Cardiac fibroblast (primary cell): ENCODE measurements at regions not wholly inside any gene's neighbourhood (a gene's known extent, or its start where the extent isn't known, plus 50 kb on each side); places are given as distances from the start of the nearest gene placed in this dataset.
A peak's percentile ranks its signal among the peaks of the same experiment; 100 is the strongest.

ENCODE experiments used
- DNase-seq, 2 donors: peaks; one replicate each; pipeline versions ENCODE4 v3.0.0 to v3.0.0-alpha.2; 2010; ENCODE audit warnings: low read depth in 2 of 2
- H3K4me3 ChIP-seq, 2 donors: replicated peaks in 1 of 2; 1 replicate in 1 of 2; 2 replicates in 1 of 2; pipeline ENCODE4 v1.5.1; 2011; ENCODE audit warnings: low read depth in 2 of 2, low read length in 2 of 2, mild to moderate bottlenecking in 2 of 2, moderate library complexity in 1 of 2
- TF ChIP-seq, protein P1 (sequence below): IDR thresholded peaks from one replicate; pipeline ENCODE4 v1.5.1; 2011; ENCODE audit warnings: low read depth, mild to moderate bottlenecking, low read length, inconsistent platforms

DNA sequence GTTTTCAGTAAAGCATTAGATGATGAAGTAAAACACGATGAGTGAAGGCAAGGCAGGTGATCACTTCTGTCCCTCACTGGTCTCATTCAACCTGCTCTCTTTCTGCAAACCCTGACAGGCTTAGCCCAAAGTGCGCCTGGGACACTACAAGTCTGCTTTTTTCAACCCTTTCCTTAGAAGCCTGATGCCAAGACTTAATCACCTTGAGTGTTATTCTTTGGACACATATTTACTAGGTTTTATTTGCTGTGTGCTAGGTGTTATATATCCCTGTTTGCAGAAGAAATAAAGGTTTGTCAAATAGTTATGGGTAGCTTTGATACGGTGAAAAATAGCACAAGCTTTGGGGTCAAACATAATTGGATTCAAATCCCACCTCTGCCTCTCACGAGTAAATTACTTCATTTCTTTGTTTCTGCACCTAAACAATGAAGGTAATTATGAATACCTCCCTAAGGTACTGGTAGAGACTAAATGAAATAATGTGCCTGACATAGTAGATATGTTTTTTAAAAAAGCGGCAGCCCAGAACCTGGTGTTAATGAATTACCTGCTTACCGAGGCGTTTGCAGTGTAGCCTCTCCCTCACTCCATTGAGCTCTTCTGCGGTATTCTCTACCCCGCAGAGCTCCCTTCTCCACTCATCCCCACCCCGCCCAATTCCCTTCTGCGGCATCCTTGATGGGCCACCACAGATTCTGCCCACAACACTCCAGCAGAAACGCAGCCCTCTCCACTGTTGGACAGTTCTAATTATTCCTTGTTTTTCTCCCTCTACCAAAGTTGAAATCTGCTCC lies 269.0 kb upstream of the TPM1 start:
- TF ChIP-seq, protein P1, sequence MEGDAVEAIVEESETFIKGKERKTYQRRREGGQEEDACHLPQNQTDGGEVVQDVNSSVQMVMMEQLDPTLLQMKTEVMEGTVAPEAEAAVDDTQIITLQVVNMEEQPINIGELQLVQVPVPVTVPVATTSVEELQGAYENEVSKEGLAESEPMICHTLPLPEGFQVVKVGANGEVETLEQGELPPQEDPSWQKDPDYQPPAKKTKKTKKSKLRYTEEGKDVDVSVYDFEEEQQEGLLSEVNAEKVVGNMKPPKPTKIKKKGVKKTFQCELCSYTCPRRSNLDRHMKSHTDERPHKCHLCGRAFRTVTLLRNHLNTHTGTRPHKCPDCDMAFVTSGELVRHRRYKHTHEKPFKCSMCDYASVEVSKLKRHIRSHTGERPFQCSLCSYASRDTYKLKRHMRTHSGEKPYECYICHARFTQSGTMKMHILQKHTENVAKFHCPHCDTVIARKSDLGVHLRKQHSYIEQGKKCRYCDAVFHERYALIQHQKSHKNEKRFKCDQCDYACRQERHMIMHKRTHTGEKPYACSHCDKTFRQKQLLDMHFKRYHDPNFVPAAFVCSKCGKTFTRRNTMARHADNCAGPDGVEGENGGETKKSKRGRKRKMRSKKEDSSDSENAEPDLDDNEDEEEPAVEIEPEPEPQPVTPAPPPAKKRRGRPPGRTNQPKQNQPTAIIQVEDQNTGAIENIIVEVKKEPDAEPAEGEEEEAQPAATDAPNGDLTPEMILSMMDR = no peak
- no peak overlapping the region for H3K4me3 ChIP-seq
- no peak for DNase-seq

DNA sequence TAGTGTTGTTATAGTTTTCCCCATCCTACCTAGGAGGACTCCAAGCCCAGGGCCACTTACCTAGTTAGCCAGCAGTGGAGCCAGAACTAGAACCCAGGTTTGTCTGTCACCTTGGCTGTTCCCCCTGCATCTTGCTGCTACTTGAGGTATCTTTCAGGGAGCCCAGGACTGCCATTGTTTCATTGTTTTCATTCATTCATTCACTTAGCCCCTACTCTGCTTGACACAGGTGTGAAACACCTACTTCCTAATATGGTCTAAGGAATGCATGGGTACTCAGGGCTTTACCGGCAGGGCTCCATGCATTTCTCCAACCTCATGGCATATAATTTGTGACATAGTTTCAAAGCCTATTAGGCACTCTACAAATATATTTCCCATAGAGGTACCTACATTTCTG lies 266.6 kb upstream of the TPM1 start:
- TF ChIP-seq, protein P1 = no peak
- DNase-seq = no peak
- no peak overlapping the region for H3K4me3 ChIP-seq

DNA sequence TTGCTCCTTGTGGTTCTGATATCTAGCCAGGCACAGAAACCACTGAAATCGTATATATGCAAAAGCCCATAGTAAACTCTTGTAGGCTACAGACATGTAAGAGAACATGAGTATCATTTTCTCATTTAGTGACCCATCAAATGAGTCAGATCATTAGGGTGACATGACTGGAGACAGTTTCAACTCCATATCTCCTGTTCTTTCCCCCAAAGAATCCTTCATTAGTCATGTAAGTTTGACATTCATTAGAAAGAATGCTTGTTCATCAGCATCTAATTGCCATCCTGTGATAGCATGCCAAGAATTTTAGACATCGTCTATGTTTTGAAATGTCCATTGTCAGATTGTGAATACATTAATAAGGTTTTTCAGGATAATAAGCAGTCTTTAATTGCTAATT lies 264.9 kb upstream of the TPM1 start:
- TF ChIP-seq, protein P1 = no peak
- DNase-seq = peak in 1 of 2 donors; percentile 14
- H3K4me3 ChIP-seq = no peak overlapping the region

DNA sequence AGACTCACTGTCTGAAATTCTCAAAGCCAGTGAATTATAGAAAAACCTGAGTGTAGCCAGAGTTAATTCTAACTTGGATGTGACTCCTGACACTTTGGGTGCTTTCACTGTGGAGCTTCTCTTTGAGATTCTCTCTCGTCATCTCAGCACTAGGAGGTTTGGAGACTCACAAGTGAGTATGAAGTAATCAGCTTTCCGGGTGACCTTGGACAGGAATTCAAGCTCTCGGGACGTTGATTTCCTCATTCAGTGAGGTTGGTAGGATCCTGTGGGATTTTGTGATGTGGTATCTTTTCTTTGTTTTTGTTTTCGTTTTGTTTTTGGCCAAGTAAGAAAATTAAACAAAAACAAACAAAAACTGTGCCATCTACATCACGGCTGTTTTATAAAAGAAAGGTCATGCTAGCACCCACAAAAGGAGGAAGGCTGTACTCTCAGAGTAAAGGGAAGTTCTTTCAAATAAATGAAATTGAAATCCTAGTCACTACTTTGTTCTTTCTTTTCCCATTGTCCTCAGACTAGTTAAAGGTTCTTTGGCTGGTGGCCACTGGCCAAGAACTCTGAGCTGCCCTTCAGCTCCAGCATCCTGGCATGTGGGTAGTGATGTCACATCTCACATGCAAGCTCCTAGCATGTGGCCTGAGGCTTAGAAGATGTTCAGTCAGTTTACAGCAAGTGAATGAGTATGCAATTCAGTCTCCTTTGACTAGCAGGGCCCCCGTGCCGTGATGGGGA lies 263.3 kb upstream of the TPM1 start:
- TF ChIP-seq, protein P1 = no peak
- no peak overlapping the region for H3K4me3 ChIP-seq
- DNase-seq = peak; percentile 81 to 82

DNA sequence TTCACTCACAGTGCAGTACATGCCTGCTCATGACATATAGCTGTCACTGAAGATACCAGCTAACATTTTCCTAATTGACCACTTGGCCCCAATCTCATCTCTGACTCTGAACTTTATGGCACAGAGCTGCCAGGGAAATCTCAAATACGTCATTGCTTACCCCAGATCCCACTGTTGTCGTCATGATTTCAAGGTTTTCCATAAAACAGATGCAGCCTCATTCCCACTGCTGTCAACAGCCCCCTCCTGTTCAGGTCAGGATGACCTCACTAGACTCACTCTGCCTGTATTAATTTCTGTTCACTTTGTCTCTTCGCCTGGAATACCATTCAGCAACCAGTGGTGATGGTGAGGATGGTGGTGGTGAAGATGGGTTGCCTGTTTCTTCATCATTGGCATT lies 262.6 kb upstream of the TPM1 start:
- TF ChIP-seq, protein P1 = no peak
- DNase-seq = no peak
- no peak overlapping the region for H3K4me3 ChIP-seq

DNA sequence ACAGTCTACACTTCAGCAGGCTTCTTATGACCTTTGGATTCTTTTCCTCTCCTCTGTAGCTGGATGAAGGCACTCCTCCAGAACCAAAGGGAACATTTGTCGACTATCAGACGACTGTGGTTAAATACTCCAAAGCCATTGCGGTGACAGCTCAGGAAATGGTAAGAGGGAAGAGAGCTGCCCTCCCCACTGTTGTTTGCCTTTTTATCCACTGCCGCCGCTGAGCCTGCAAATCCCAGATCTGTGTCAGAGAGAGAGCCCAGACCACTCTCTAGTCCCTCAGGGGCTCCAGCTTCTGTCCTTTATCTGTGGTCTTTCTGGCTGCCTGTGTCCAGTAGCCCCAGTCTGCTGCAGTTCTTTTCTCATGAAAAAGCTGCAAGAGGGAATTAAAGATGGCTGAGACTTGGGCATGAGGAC lies 261.5 kb upstream of the TPM1 start:
- peak; percentile 9 to 73 for DNase-seq
- TF ChIP-seq, protein P1 = no peak
- no peak overlapping the region for H3K4me3 ChIP-seq
